Muscle layer of duodenum (tissue), 2 donors: ENCODE measurements at regions not wholly inside any gene's neighbourhood (a gene's known extent, or its start where the extent isn't known, plus 50 kb on each side); places are given as distances from the start of the nearest gene placed in this dataset.

Experiments used
- H3K27ac ChIP-seq: one replicate; pipeline ENCODE4 v1.7.0; 2013; ENCODE audit warnings: mild to moderate bottlenecking, low read length
- H3K27me3 ChIP-seq: one replicate; pipeline ENCODE4 v1.7.0; 2013; ENCODE audit warnings: low read depth, mild to moderate bottlenecking, control low read depth, low read length
- H3K36me3 ChIP-seq, 2 donors: one replicate each; pipeline ENCODE4 v1.7.0; 2013; ENCODE audit warnings: low read length in 2 of 2, control low read depth in 1 of 2, mild to moderate bottlenecking in 1 of 2; ENCODE audit not compliant: insufficient read depth in 2 of 2, control insufficient read depth in 1 of 2
- H3K4me1 ChIP-seq, 2 donors: one replicate each; pipeline ENCODE4 v1.7.0; 2013; ENCODE audit warnings: low read length in 2 of 2, mild to moderate bottlenecking in 2 of 2, control low read depth in 1 of 2, moderate library complexity in 1 of 2; ENCODE audit not compliant: insufficient read depth in 2 of 2, control insufficient read depth in 1 of 2
- H3K4me3 ChIP-seq, 2 donors: one replicate each; pipeline ENCODE4 v1.7.0; 2013; ENCODE audit warnings: low read length in 2 of 2, low read depth in 1 of 2, mild to moderate bottlenecking in 1 of 2
- H3K9me3 ChIP-seq, 2 donors: one replicate each; pipeline ENCODE4 v1.7.0; 2013; ENCODE audit warnings: low read length in 2 of 2, control low read depth in 1 of 2, mild to moderate bottlenecking in 1 of 2; ENCODE audit not compliant: control insufficient read depth in 1 of 2
- donor health status: healthy.

DNA sequence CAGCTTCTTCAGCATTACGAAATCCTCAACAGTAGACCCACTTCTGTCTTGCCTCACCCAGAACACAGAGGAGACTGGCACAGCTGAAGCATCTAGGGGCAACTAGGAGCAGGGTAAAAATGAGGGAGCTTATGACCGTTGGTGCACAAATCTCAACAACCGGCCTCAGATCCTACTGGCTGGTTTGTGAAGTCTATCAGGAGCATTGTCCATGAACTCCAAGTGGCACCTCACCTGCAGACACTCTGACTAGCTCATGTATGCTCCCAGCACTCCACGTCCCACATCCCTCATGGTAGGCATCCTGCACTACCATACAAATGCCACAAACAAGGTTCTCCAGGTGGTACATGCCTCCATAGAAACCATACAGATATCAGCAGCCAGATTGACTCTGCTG is 163.1 kb downstream of the TLE3 start:
- H3K4me3 ChIP-seq: no peak overlapping the region
- H3K4me1 ChIP-seq: no peaks in the 10 kb centered on the region
- H3K27ac ChIP-seq: no peak overlapping the region
- no peaks in the 10 kb centered on the region for H3K27me3 ChIP-seq
- H3K9me3 ChIP-seq: peaks cover 5 to 18% of the 10 kb centered on the region in 2 donors
- H3K36me3 ChIP-seq: no peaks in the 10 kb centered on the region

DNA sequence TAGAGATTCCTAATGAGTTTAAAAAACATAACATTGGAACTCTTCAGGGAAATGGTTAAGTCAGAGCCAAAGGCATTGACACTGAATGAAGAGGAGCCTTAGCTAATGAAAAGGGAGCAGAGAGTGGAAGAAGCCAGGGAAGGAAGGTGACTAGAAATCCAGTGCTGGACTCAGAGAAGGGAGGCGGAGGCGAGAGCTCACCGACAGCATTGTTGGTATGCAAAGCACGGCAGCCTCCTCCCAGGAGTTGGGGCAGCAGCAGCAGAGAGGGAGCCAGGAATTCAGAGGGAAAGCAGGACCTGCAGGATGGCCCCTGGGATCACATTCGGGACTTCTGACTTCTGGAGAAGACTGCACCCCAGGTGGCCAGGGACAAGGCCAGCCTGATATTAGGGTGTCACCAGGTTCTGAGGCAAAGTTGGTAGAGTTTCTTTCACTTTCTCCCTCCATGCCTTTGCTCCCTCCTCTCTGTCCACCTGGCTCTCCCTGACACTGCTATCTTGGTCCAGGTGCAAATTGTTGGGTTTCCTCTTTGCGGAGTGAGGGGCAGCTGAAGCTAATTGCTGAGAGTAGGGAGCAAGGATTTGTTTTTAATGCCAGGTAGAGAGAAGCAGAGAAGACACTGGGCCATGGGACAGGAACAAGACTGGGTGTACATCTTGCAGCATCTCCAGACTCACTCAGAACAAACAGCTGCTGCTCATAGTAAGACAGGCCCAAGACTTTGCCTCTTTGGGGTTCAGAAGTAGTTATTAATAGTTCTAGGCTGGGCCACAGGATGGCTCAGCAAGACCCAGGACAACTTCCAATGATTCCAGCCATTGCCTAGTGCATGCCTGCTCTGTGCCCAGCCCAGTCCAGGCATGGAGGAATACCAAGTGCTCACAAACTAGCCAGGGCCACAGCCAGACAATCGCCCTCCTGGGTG is 157.9 kb downstream of the TLE3 start:
- Histone ChIP-seq H3K4me1 (no peaks in the 10 kb centered on the region), H3K27ac (no peak overlapping the region), H3K27me3 (no peaks in the 10 kb centered on the region), H3K4me3 (no peak overlapping the region), H3K36me3 (no peaks in the 10 kb centered on the region), H3K9me3 (peaks cover 5 to 11% of the 10 kb centered on the region in 2 donors)

DNA sequence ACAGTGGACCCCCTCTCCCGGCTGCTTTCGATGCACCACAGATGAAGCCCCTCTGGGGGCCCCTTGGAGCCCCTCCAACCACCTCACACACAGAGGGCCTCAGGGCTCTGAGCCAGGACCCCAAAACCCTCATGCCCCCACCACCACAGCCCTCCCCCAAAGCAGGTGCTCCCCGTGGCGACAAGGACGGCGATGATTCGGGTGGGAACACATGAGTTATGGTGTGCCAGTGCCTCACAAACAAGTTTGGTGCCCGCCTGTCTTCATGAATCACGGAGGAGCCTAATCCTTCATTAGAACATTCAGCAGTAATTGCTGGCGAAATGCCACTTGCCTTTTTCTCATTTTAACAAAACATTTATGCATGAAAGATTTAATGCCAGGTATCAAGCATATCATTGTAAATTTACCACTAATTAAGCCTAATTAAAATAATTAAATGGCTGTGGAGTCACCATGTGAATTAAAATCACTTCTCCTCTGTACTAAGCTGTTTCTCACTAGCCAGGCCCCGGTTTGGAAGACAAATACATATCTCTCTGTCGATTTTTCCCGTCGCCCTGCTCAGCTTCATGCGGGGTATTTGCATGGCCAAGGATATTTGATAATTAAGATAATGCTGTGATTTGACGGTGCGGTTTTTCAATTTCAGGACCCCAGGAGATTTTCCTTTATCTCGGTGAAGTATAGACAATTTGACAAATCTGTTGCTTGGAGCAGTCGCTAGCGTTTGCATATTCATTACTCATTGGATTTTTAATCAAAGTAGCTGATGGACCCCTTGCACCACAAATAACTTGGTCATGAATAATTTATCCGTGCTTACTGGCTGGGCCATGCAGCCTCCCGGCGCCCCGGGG is 157.0 kb downstream of the TLE3 start:
- no peak overlapping the region for H3K4me3 ChIP-seq
- H3K4me1 ChIP-seq: no peaks in the 10 kb centered on the region
- no peak overlapping the region for H3K27ac ChIP-seq
- H3K36me3 ChIP-seq: no peaks in the 10 kb centered on the region
- H3K9me3 ChIP-seq: peaks cover 3 to 4% of the 10 kb centered on the region in 2 donors
- no peaks in the 10 kb centered on the region for H3K27me3 ChIP-seq

DNA sequence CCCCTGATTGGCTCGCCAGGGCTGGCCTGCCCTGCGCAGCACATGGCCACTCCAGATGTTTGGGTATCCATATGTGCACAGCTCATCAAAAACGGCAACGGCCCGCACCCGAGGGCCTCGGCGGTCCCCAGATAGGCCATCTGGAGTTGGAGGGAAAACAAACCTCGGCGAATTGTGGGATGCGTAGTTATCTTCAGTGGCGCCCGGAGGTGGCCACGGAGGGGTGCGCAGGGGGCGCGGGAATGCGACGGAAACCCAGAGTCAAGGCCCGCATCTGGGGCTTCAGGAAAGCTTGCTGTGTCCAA is 156.5 kb downstream of the TLE3 start:
- H3K9me3 ChIP-seq: no peaks in the 10 kb centered on the region
- no peak overlapping the region for H3K4me3 ChIP-seq
- no peaks in the 10 kb centered on the region for H3K36me3 ChIP-seq
- H3K27ac ChIP-seq: no peak overlapping the region
- H3K4me1 ChIP-seq: no peaks in the 10 kb centered on the region
- no peaks in the 10 kb centered on the region for H3K27me3 ChIP-seq

DNA sequence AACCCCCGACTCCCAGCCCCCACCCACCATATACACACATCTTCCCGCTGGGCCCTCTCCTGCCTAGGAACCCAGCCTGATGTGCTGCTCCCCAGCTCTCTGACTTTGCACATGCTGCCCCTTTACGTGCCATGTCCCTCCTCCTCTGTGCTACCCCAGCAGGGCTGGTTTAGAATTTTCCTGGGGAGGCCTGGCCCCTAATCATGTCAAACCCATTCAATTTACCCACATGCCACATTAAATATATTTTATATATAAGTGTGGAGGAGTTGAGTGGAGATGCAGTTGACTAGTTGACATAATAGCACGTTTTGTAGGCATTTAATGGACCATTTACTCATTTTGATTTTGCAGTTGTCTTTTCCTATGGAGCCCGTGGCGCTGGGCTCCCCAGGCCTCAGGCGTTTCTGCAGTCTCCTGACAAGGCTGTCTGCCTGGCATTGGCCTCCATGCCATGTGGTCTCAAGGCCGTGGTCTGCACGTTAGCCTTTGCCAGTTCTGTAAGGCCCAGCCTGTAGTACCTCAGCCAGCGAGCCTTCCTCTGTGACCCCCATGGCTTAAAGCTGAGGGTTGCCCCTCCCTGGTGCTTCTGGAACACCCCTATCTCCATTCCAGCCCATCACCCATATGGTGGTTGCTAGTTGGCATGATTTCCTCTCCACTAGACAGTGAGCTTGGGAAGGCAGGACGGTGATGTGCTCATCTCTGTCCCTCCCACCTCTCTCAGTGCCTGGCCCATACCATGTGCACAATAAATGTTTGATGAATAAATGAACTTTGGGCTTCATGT is 155.8 kb downstream of the TLE3 start:
- Histone ChIP-seq H3K27ac (no peak overlapping the region), H3K4me1 (no peaks in the 10 kb centered on the region), H3K9me3 (no peaks in the 10 kb centered on the region), H3K4me3 (no peak overlapping the region), H3K27me3 (no peaks in the 10 kb centered on the region), H3K36me3 (no peaks in the 10 kb centered on the region)

DNA sequence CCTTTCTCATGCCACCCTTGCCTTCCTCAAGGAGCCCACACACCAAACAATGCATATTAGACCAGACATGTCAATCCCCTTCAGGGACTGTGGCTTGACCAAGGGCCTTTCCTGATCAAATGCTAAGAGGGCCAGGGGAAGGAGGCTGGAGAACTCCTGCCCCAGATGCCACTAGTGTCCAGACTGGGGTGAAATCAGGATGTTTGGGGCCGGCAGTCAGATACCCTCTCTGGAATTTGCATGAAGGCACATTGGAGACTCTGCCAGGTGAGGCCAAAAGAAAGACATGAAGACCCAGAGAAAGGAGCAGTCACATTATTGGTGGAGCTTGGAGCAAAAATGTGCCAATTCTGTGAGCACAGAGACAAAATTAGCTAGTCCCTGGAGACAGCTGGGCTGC is 154.1 kb downstream of the TLE3 start:
- Histone ChIP-seq H3K36me3 (no peaks in the 10 kb centered on the region), H3K27me3 (no peaks in the 10 kb centered on the region), H3K4me3 (no peak overlapping the region), H3K4me1 (no peaks in the 10 kb centered on the region), H3K27ac (no peak overlapping the region), H3K9me3 (no peaks in the 10 kb centered on the region)

DNA sequence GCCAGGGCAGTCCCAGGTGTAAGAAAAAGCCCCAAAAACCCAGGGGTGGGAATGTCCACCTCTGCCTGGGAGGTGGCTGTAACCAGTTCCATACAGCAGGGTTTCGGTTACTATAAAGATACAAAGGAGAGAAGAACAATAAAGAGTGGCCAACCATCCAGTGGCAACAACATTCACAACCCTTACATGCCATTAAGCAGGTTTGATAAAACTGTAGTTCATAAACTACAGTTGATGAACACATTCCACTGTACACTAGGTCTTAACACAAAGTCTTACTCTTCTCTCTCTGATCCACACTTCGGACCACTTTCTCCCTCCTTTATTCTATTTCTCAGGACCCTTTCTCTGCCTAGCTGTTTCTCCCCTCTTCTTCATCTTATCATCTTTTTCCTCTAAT is 152.0 kb downstream of the TLE3 start:
- no peak overlapping the region for H3K4me3 ChIP-seq
- H3K36me3 ChIP-seq: no peaks in the 10 kb centered on the region
- H3K4me1 ChIP-seq: no peaks in the 10 kb centered on the region
- no peak overlapping the region for H3K27ac ChIP-seq
- no peaks in the 10 kb centered on the region for H3K27me3 ChIP-seq
- H3K9me3 ChIP-seq: no peaks in the 10 kb centered on the region

DNA sequence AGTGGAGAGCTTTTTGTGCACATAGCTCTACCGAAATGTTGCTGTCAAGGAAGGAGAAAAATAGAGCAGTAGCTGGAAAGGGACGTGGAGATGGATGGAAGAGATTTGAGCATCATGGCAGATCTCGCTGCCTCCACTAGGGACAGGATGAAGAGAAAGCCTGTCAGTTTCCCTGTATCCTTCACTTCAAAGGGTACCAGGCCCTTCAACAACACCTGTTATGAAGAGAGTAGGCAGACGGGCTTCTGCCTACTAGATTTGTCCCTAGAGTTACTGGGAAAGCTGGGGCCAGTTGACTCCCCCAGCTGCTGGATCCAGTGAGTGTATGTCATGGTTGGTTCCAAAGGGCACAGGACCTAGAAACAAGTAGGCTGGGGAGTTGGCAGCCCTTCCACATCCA is 150.8 kb downstream of the TLE3 start:
- Histone ChIP-seq H3K4me1 (no peaks in the 10 kb centered on the region), H3K4me3 (no peak overlapping the region), H3K36me3 (no peaks in the 10 kb centered on the region), H3K27ac (no peak overlapping the region), H3K27me3 (no peaks in the 10 kb centered on the region), H3K9me3 (no peaks in the 10 kb centered on the region)

DNA sequence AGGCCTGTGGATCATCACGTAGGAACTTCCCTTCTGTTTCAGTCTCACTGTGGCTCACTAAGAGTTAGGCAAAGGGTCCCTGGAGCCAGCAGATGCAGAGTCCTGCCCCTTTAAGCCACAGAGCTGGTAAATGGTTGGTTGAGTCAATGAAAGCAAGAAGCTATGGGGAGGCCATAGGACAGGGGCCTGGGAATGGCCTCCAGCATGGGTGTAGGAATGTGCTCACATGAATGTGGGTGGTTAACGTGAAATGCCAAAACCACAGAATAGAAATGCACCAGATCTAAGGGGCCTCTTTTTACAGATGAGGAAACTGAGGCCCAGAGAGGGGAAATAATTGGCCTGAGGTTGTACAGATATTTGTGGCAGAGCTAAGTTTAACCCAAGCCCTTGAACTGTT is 150.3 kb downstream of the TLE3 start:
- Histone ChIP-seq H3K9me3 (no peaks in the 10 kb centered on the region), H3K27ac (no peak overlapping the region), H3K36me3 (no peaks in the 10 kb centered on the region), H3K27me3 (no peaks in the 10 kb centered on the region), H3K4me3 (no peak overlapping the region), H3K4me1 (no peaks in the 10 kb centered on the region)

DNA sequence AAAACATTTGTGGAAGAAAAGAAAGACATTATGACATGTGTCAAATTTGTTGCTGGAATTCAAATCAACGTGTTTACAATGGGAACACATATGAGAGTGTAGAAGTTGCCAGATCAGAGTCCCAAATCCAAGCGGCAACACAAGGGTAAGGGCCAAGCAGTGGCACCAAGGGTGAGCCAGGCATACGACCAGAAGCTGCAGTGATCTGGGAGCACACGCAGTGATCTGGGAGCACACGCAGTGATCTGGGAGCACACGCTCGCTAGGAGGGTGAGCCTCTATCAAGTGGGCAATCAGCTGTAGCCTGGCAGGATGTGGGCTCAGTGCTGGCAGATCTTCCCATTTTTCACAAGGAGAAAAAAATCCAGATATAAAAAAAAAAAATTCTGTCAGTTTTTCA is 148.2 kb downstream of the TLE3 start:
- no peaks in the 10 kb centered on the region for H3K4me1 ChIP-seq
- H3K27ac ChIP-seq: no peak overlapping the region
- no peaks in the 10 kb centered on the region for H3K9me3 ChIP-seq
- H3K36me3 ChIP-seq: no peaks in the 10 kb centered on the region
- no peaks in the 10 kb centered on the region for H3K27me3 ChIP-seq
- H3K4me3 ChIP-seq: no peak overlapping the region

DNA sequence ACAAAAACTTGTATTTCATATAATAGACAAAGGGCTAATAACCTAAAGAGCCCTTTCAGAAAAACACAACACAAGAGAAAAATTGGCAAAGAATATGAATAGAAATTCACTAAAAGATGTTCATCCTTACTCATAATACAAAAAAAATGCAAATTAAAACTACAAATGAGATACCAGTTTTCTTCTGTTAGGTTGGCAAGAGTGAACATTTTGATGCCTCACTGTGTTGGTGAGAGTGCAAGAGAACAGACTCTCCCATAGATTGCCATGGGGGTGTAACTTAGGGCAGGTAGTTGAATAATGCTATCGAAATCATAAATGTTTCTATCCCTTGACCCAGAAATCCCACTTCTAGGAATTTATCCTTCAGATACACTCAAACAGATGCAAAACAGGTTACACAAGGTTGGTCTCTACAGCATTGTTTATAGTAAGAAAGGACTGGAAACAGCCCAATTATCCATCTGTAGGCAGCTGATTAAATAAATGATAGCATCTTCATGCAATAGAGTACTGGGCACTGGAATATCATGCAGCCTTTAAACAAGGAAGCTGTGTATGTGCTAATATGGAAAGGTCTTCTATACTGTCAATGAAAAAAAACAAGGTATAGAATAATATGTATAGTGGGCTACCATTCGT is 146.3 kb downstream of the TLE3 start:
- H3K36me3 ChIP-seq: no peaks in the 10 kb centered on the region
- no peak overlapping the region for H3K4me3 ChIP-seq

More for the DNA sequence above, 146.3 kb downstream of the TLE3 start:
- H3K4me1 ChIP-seq: no peaks in the 10 kb centered on the region
- H3K27ac ChIP-seq: no peak overlapping the region
- H3K27me3 ChIP-seq: no peaks in the 10 kb centered on the region
- H3K9me3 ChIP-seq: no peaks in the 10 kb centered on the region
